GM10266 (cell line): ENCODE measurements at regions not wholly inside any gene's neighbourhood (a gene's known extent, or its start where the extent isn't known, plus 50 kb on each side); places are given as distances from the start of the nearest gene placed in this dataset.
"Not testable (repeated sequence)": the region's sequence is repeated elsewhere in the genome, so short reads cannot be mapped to it uniquely, and the experiment has no call there.

Experiments
- DNase-seq: peaks from one replicate; pipeline ENCODE4 v3.0.0; 2012; ENCODE audit errors: extremely low spot score
- CTCF ChIP-seq: IDR thresholded peaks from 2 replicates; pipeline ENCODE4 v1.5.1; 2012; ENCODE audit warnings: mild to moderate bottlenecking, low read depth; ENCODE audit not compliant: control insufficient read depth, insufficient read depth; ENCODE audit errors: missing control alignments

GRCh38 chrX:9401051-9401450, 63.8 kb upstream of the TBL1X start:
- no peak for DNase-seq
- TF ChIP-seq CTCF, result no peak

- no peak for DNase-seq
- TF ChIP-seq CTCF, result no peak
Observed at GRCh38 chrX:9403374-9403773, 61.5 kb upstream of the TBL1X start.

- peak; percentile 2 for DNase-seq
Observed at GRCh38 chrX:9405635-9406034, 59.2 kb upstream of the TBL1X start.

- DNase-seq, result not testable (repeated sequence)
Observed at GRCh38 chrX:9410889-9411288, 54.0 kb upstream of the TBL1X start.

- not testable (repeated sequence) for DNase-seq
Observed at GRCh38 chrX:9411682-9412081, 53.2 kb upstream of the TBL1X start.

GRCh38 chrX:9414416-9414815, 50.4 kb upstream of the TBL1X start:
- no peak for DNase-seq
- TF ChIP-seq CTCF, result no peak
